Subcutaneous abdominal adipose tissue (tissue), 5 donors: ENCODE measurements at regions not wholly inside any gene's neighbourhood (a gene's known extent, or its start where the extent isn't known, plus 50 kb on each side); places are given as distances from the start of the nearest gene placed in this dataset.

Source experiments
- H3K27ac ChIP-seq: one replicate; pipeline ENCODE4 v1.7.0; 2013; ENCODE audit warnings: low read depth, mild to moderate bottlenecking, inconsistent platforms, low read length, moderate library complexity
- H3K27me3 ChIP-seq, 5 donors: one replicate each; pipeline ENCODE4 v1.7.0; 2013; ENCODE audit warnings: low read length in 5 of 5, inconsistent platforms in 1 of 5; ENCODE audit not compliant: control insufficient read depth in 5 of 5, insufficient read depth in 4 of 5
- H3K36me3 ChIP-seq, 5 donors: one replicate each; pipeline ENCODE4 v1.7.0; 2013; ENCODE audit warnings: low read length in 5 of 5; ENCODE audit not compliant: control insufficient read depth in 5 of 5, insufficient read depth in 5 of 5
- H3K4me1 ChIP-seq, 5 donors: one replicate each; pipeline ENCODE4 v1.7.0; 2013; ENCODE audit warnings: low read length in 5 of 5, mild to moderate bottlenecking in 3 of 5, moderate library complexity in 1 of 5; ENCODE audit not compliant: control insufficient read depth in 5 of 5, insufficient read depth in 5 of 5
- H3K4me3 ChIP-seq, 5 donors: one replicate each; pipeline ENCODE4 v1.7.0; 2013; ENCODE audit warnings: low read length in 5 of 5, low read depth in 1 of 5
- H3K9ac ChIP-seq, 5 donors: one replicate each; pipeline ENCODE4 v1.7.0; 2013; ENCODE audit warnings: low read length in 5 of 5, mild to moderate bottlenecking in 4 of 5, moderate library complexity in 3 of 5
- H3K9me3 ChIP-seq, 5 donors: one replicate each; pipeline ENCODE4 v1.7.0; 2013; ENCODE audit warnings: low read length in 5 of 5; ENCODE audit not compliant: control insufficient read depth in 5 of 5
- donor health status: healthy.
- donor health status: healthy.
- donor health status: healthy.
- donor health status: healthy.
- donor health status: healthy.

GRCh38 chr18:71966791-71967190 is 577.4 kb downstream of the CBLN2 start:
- H3K9ac ChIP-seq: no peak overlapping the region

GRCh38 chr18:71958605-71959004 is 585.5 kb downstream of the CBLN2 start:
- H3K27ac ChIP-seq: no peak overlapping the region
- H3K9me3 ChIP-seq: peaks cover 0 to 4% (median 0%) of the 10 kb centered on the region in 5 donors
- H3K27me3 ChIP-seq: no peaks in the 10 kb centered on the region
- H3K4me1 ChIP-seq: no peaks in the 10 kb centered on the region
- no peaks in the 10 kb centered on the region for H3K36me3 ChIP-seq
- no peak overlapping the region for H3K9ac ChIP-seq
- no peak overlapping the region for H3K4me3 ChIP-seq

More at GRCh38 chr18:71966791-71967190, 577.4 kb downstream of the CBLN2 start:
- H3K9me3 ChIP-seq: peaks cover 0 to 15% (median 12%) of the 10 kb centered on the region in 5 donors
- H3K27me3 ChIP-seq: no peaks in the 10 kb centered on the region
- H3K27ac ChIP-seq: no peak overlapping the region
- no peak overlapping the region for H3K4me3 ChIP-seq
- H3K4me1 ChIP-seq: no peaks in the 10 kb centered on the region
- no peaks in the 10 kb centered on the region for H3K36me3 ChIP-seq

GRCh38 chr18:71951001-71951400 is 593.1 kb downstream of the CBLN2 start:
- no peak overlapping the region for H3K27ac ChIP-seq
- no peaks in the 10 kb centered on the region for H3K4me1 ChIP-seq
- H3K36me3 ChIP-seq: no peaks in the 10 kb centered on the region
- peaks cover 0 to 2% (median 0%) of the 10 kb centered on the region in 5 donors for H3K9me3 ChIP-seq
- no peaks in the 10 kb centered on the region for H3K27me3 ChIP-seq
- H3K4me3 ChIP-seq: no peak overlapping the region
- no peak overlapping the region for H3K9ac ChIP-seq

- Histone ChIP-seq H3K4me3 (no peak overlapping the region), H3K9ac (no peak overlapping the region), H3K27ac (no peak overlapping the region), H3K9me3 (no peaks in the 10 kb centered on the region), H3K27me3 (no peaks in the 10 kb centered on the region), H3K36me3 (no peaks in the 10 kb centered on the region), H3K4me1 (no peaks in the 10 kb centered on the region)
These were observed 601.7 kb downstream of the CBLN2 start for GRCh38 chr18:71942433-71942832.

- no peaks in the 10 kb centered on the region for H3K36me3 ChIP-seq
- H3K27ac ChIP-seq: no peak overlapping the region
- H3K4me1 ChIP-seq: no peaks in the 10 kb centered on the region
- no peak overlapping the region for H3K4me3 ChIP-seq
- H3K9ac ChIP-seq: no peak overlapping the region
- no peaks in the 10 kb centered on the region for H3K9me3 ChIP-seq
- no peaks in the 10 kb centered on the region for H3K27me3 ChIP-seq
These were observed 604.7 kb downstream of the CBLN2 start for GRCh38 chr18:71939483-71939882.

GRCh38 chr18:71936744-71937143 is 607.4 kb downstream of the CBLN2 start:
- Histone ChIP-seq H3K4me3 (no peak overlapping the region), H3K27me3 (no peaks in the 10 kb centered on the region), H3K9ac (no peak overlapping the region), H3K36me3 (no peaks in the 10 kb centered on the region), H3K27ac (no peak overlapping the region), H3K4me1 (no peaks in the 10 kb centered on the region), H3K9me3 (no peaks in the 10 kb centered on the region)

- no peak overlapping the region for H3K9ac ChIP-seq
- no peak overlapping the region for H3K4me3 ChIP-seq
- H3K9me3 ChIP-seq: peaks cover 0 to 10% (median 7%) of the 10 kb centered on the region in 5 donors
- no peak overlapping the region for H3K27ac ChIP-seq
- no peaks in the 10 kb centered on the region for H3K36me3 ChIP-seq
- H3K4me1 ChIP-seq: no peaks in the 10 kb centered on the region
- H3K27me3 ChIP-seq: no peaks in the 10 kb centered on the region
These were observed 624.9 kb downstream of the CBLN2 start for GRCh38 chr18:71919211-71919610.

- Histone ChIP-seq H3K9ac (no peak overlapping the region), H3K27ac (no peak overlapping the region), H3K27me3 (no peaks in the 10 kb centered on the region), H3K4me3 (no peak overlapping the region), H3K9me3 (no peaks in the 10 kb centered on the region), H3K36me3 (no peaks in the 10 kb centered on the region), H3K4me1 (no peaks in the 10 kb centered on the region)
These were observed 630.5 kb downstream of the CBLN2 start for GRCh38 chr18:71913641-71914040.

- H3K36me3 ChIP-seq: no peaks in the 10 kb centered on the region
- peaks cover 0 to under 1% (median 0%) of the 10 kb centered on the region in 5 donors for H3K9me3 ChIP-seq
These were observed 641.7 kb downstream of the CBLN2 start for GRCh38 chr18:71902482-71902881.

GRCh38 chr18:71899707-71900472 is 644.3 kb downstream of the CBLN2 start:
- Histone ChIP-seq H3K9ac (no peak overlapping the region), H3K4me3 (no peak overlapping the region), H3K27ac (no peak overlapping the region), H3K36me3 (no peaks in the 10 kb centered on the region), H3K9me3 (peaks cover 0 to 3% (median 0%) of the 10 kb centered on the region in 5 donors), H3K27me3 (no peaks in the 10 kb centered on the region), H3K4me1 (no peaks in the 10 kb centered on the region)

More at GRCh38 chr18:71902482-71902881, 641.7 kb downstream of the CBLN2 start:
- Histone ChIP-seq H3K4me3 (no peak overlapping the region), H3K4me1 (no peaks in the 10 kb centered on the region), H3K27ac (no peak overlapping the region), H3K27me3 (no peaks in the 10 kb centered on the region), H3K9ac (no peak overlapping the region)
